SIG-M5 treated with dmso at 0.1 percent for 504 hours (cell line): ENCODE measurements at regions not wholly inside any gene's neighbourhood (a gene's known extent, or its start where the extent isn't known, plus 50 kb on each side); places are given as distances from the start of the nearest gene placed in this dataset.
"Not testable (repeated sequence)": the region's sequence is repeated elsewhere in the genome, so short reads cannot be mapped to it uniquely, and the experiment has no call there.

Experiments used
- DNase-seq: peaks from one replicate; lab custom pipeline; 2025; ENCODE audit not compliant: unreplicated experiment; lab: John Stamatoyannopoulos, UW

GRCh38 chr5:106639488-106639887 is 1031.2 kb downstream of the EFNA5 start:
- DNase-seq, result no peak

- DNase-seq, result no peak
Measured at GRCh38 chr5:106637275-106637674, 1033.5 kb downstream of the EFNA5 start.

DNA sequence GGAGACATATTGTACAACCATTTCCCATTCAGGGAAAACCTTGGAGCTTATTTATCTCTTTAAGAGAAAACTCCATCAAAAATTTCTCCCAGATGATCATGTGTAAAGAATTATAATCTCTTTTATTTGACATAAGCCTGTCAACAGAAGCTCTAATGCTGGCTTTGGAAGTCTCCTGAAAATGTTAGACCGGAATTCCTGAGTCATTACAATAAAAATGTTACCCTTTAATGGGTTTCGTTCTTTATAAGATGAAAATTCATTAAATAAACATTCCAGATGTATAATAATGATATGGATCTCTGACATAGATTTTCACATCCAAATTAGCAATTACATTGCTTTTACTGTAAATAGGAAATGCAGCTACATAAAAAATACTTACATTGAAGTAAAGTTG is 1036.4 kb downstream of the EFNA5 start:
- no peak for DNase-seq

DNA sequence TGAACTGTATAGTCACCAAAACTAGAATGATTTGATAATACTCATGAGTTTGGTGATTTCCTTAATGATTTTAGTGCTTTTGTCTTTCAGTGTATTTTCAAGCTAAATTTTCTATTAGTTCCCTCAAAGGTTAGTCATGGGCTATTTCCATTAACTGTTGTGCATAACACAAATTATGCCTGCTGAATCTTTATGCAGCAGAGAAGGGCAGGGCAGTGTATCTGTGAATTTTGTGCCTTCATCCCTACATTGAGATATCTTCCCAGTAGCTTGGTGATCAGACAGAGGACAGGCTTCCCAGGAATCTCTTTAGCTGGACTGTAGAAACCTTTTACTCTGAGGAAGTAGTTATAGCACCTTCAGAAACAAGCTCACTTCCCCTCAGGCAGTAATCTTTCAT is 1036.9 kb downstream of the EFNA5 start:
- no peak for DNase-seq

DNA sequence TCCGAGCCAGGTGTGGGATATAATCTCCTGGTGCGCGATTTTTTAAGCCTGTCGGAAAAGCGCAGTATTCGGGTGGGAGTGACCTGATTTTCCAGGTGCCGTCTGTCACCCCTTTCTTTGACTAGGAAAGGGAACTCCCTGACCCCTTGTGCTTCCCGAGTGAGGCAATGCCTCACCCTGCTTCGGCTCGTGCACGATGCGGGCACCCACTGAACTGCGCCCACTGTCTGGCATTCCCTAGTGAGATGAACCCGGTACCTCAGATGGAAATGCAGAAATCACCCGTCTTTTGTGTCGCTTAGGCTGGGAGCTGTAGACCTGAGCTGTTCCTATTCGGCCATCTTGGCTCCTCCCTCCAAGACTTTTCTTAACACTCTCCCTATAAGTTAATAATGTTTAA is 1042.3 kb downstream of the EFNA5 start:
- not testable (repeated sequence) for DNase-seq

DNA sequence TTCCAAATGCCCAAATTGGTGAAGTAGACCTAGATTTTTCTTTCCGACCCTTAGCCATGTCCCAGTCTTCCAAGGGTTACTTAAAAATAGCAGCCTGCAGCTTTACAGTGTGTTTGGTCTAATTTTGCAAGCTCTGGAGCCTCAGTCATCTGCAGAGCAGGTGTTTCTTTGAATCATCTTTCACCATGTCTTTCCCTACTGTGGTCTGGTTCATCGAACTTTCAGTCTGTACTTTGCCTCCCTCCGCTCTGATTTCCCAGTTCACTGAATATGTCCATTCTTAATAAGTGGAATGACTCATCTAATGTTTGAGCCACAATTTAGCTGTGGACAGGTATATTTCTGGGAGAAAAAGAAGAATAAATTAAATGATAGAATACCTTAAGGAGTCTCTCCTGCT is 1060.7 kb downstream of the EFNA5 start:
- no peak for DNase-seq

DNA sequence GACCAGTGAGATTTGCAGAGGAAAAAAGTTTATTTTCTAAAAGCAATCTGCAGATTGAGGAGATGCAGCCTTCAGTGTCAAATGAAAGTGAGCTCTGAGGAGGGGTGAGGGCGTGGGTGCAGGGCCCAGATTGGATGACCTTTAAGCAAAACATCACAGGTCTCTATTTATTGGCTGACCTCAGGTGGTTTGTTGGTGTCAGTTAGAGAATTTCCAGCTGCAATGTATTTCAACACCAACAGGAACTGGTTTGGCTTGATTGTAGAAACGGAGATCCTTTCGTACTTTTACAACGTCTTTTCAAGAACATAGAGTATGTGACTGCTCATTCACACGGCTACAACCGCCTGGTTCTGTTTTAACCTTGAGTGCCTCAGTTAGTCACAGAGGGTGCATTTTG is 1069.1 kb downstream of the EFNA5 start:
- peak; percentile 10 for DNase-seq

GRCh38 chr5:106600803-106601202 is 1069.9 kb downstream of the EFNA5 start:
- no peak for DNase-seq

- no peak for DNase-seq
Measured at GRCh38 chr5:106595864-106596263, 1074.9 kb downstream of the EFNA5 start.

GRCh38 chr5:106584268-106584667 is 1086.5 kb downstream of the EFNA5 start:
- no peak for DNase-seq

DNA sequence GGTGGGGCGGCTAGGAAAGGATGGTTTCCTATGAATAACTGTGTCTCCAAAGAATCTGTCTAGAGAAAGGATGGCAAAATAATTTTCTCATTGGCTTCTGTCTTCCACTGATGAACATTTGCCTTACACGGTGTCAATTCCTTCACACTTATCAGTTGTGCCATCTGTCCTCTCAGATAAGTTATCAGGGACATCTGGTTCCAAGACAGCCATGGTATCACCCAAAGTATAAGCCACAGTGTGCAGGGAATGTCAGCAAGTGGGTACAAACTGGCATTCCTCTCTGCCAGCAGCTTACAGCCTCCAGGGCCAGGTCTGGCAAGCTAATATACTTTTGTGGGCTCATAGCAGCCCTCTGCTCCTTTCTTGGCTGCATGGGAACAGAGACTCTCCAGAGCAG is 1092.0 kb downstream of the EFNA5 start:
- no peak for DNase-seq

DNA sequence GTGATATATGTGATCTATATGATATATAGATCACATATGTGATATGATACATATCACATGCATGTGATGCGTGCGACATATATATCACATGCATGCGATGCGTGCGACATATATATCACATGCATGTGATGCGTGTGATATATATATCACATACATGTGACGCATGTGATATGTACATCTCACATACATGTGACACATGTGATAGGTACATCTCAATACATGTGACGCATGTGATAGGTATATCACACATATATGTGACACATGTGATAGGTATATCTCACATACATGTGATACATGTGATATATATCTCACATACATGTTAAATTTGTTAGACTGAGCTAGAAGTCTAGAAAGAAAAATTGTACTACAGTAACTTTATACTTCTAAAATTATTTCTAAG is 1095.9 kb downstream of the EFNA5 start:
- no peak for DNase-seq

GRCh38 chr5:106566031-106566430 is 1104.7 kb downstream of the EFNA5 start:
- DNase-seq, result no peak

DNA sequence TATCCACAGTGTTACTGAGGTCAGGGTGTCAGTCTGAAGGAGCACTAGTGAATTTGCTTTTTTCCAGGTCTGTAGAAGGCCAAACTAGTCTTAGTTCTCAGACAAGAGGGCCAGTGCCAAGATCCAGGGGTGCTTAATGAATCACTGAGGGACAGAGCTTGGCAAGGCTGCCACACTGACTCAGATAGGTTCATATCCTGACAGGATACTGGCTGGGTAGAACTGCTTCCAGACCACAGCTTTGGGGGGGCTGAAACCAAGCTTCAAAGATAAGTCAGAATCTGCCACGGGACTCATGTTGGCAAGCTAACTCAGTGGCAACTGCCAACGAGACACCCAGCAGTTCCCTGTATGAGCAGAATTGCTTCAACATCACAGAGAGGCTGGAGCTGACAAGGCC is 1125.4 kb downstream of the EFNA5 start:
- no peak for DNase-seq

- DNase-seq, result no peak
Measured at GRCh38 chr5:106543330-106543729, 1127.4 kb downstream of the EFNA5 start.

DNA sequence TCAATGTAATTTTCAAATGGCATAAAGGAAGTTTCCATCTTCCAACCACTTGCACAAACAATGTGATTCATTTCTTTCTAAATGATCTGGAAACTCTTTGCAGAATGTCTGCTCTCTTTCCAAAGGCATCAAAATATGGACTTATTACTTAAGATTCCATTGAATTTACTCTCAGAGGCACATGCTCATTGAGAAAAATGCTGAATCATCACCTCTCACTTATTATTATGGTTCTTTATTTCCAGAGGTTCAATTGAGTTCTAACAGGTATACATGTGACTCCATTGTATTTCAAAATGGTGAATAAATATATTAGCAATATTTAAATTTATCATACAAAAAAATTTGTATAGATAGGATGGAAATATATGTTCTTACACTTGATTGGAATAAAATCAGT is 1140.6 kb downstream of the EFNA5 start:
- no peak for DNase-seq

DNA sequence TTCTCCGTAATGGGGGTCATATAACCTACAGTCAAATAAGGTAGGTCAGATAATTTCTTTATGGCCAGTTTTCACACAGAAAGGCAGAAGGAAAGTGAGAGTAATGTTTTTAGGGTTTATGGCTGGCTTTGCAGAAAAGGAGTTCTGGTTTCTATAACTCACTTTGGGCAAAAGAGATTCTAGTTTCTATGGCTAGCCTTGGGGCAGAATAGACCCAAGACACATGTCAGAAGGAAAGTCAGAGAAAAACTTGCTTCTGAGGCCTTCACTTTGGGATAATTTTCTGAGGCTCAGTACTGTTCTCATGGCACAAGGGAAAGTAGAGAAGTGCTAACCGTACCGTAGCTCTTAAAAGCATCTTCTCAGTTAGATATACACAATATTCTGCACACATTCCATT is 1145.3 kb downstream of the EFNA5 start:
- no peak for DNase-seq

DNA sequence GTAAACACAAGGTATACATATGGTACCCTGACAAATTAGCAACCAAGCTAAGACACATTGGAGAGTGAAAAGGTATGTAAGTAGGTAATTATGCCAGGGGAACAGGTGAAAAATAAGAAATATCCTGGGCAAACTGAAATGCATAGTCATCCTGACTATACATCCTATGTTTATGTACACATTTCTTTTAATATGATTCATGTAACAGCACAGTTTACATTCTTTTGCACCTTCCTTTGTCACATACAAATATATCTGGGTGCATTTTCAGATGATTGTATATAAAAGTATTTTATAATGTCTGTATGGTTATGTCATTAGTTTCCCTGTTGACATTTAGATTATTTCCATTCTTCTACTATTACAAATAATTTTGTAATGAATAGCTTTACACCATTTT is 1146.9 kb downstream of the EFNA5 start:
- no peak for DNase-seq

GRCh38 chr5:106522296-106522695 is 1148.4 kb downstream of the EFNA5 start:
- no peak for DNase-seq

DNA sequence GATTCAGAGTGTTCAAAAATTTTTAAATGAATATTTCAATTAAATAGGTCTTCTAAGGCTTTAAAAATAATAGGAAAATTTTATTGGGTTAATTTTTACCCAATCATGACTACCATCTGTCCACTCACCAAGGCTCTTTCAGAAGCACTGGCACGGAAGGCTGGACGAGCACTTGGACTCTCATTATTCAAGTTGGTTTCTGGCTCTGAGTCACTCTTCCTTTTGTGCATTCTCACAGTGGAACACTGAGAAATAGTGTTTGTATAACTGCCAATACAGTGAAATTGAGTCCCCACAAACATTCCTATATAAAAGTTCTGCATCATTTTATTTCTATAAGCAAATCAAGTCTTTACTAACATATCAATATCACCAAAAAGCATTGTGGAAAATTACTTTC is 1149.0 kb downstream of the EFNA5 start:
- DNase-seq, result no peak

- no peak for DNase-seq
Measured at GRCh38 chr5:106510321-106510720, 1160.4 kb downstream of the EFNA5 start.

GRCh38 chr5:106508894-106509293 is 1161.8 kb downstream of the EFNA5 start:
- DNase-seq, result no peak

- no peak for DNase-seq
Measured at GRCh38 chr5:106493910-106494309, 1176.8 kb downstream of the EFNA5 start.

- DNase-seq, result no peak
Measured at GRCh38 chr5:106489004-106489403, 1181.7 kb downstream of the EFNA5 start.
